B cell (primary cell): ENCODE measurements at regions not wholly inside any gene's neighbourhood (a gene's known extent, or its start where the extent isn't known, plus 50 kb on each side); places are given as distances from the start of the nearest gene placed in this dataset.
"Not testable (repeated sequence)": the region's sequence is repeated elsewhere in the genome, so short reads cannot be mapped to it uniquely, and the experiment has no call there.

Experiments
- ATAC-seq: fragments of 200-7000 bp; cut with Tn5 transposase; one replicate; pipeline ENCODE4 v1.10.0; 2021; ENCODE audit warnings: low read depth, mild to moderate bottlenecking, moderate number of reproducible peaks, moderate library complexity
- CTCF ChIA-PET: fragments of 350-600 bp; sonication (Branson Sonifier 250); formaldehyde crosslinking; loops from one replicate; lab custom pipeline; 2021; ENCODE audit warnings: antibody characterized with exemption, inconsistent platforms; lab: Charles Lee
- POLR2A ChIA-PET: fragments of 350-600 bp; sonication (Branson Sonifier 250); formaldehyde crosslinking; loops from one replicate; lab custom pipeline; 2021; ENCODE audit warnings: antibody characterized with exemption; lab: Charles Lee
- DNase-seq: peaks from one replicate; pipeline ENCODE4 v3.0.0; 2013
- H2AFZ ChIP-seq: 2 replicates; pipeline ENCODE4 v1.6.1; 2012; ENCODE audit warnings: mild to moderate bottlenecking, low read depth, low read length; ENCODE audit not compliant: insufficient read depth, poor library complexity, severe bottlenecking
- H3K27ac ChIP-seq, 2 donors: 1 replicate in 1 of 2; 2 replicates in 1 of 2; pipeline ENCODE4 v1.5.1; 2012 to 2013; ENCODE audit warnings: low read length in 2 of 2, mild to moderate bottlenecking in 2 of 2, moderate library complexity in 1 of 2
- H3K27me3 ChIP-seq, 4 experiments: fragments of 200-600 bp in 1 of 4; sonication (generic) in 1 of 4; replicated peaks in 1 of 4; 1 replicate in 2 of 4; 2 replicates in 2 of 4; pipeline versions ENCODE4 v1.6.1 to v1.7.0; 2013 to 2016; ENCODE audit warnings: low read length in 3 of 4, mild to moderate bottlenecking in 2 of 4, mixed read lengths in 1 of 4, moderate library complexity in 1 of 4; ENCODE audit not compliant: insufficient read depth in 4 of 4, control insufficient read depth in 3 of 4; ENCODE audit errors: control extremely low read depth in 1 of 4
- H3K36me3 ChIP-seq, 2 experiments: replicated peaks in 1 of 2; 1 replicate in 1 of 2; 2 replicates in 1 of 2; pipeline versions ENCODE4 v1.6.1 to v1.7.1; 2013; ENCODE audit warnings: low read length in 1 of 2; ENCODE audit not compliant: insufficient read depth in 2 of 2, control insufficient read depth in 1 of 2; ENCODE audit errors: control extremely low read depth in 1 of 2, extremely low read depth in 1 of 2
- H3K4me1 ChIP-seq, 2 donors: fragments of 200-600 bp in 1 of 2; sonication (generic) in 1 of 2; 1 replicate in 1 of 2; 2 replicates in 1 of 2; pipeline versions ENCODE4 v1.5.1 to v1.6.1; 2013 to 2017; ENCODE audit warnings: low read length in 2 of 2; ENCODE audit not compliant: control insufficient read depth in 2 of 2, insufficient read depth in 2 of 2
- H3K4me2 ChIP-seq: replicated peaks from 2 replicates; pipeline ENCODE3; 2012; ENCODE audit warnings: mild to moderate bottlenecking, low read depth, low read length; ENCODE audit not compliant: poor library complexity, severe bottlenecking
- H3K4me3 ChIP-seq, 5 experiments: fragments of 200-600 bp in 1 of 5; sonication (generic) in 1 of 5; 1 replicate in 3 of 5; 2 replicates in 2 of 5; pipeline versions ENCODE4 v1.5.1 to v1.7.0; 2011 to 2016; ENCODE audit warnings: low read length in 4 of 5, mild to moderate bottlenecking in 4 of 5, low read depth in 2 of 5, control low read depth in 1 of 5, moderate library complexity in 1 of 5; ENCODE audit not compliant: insufficient read depth in 1 of 5; ENCODE audit errors: control extremely low read depth in 1 of 5, extremely low read depth in 1 of 5
- H3K79me2 ChIP-seq: fragments of 200-600 bp; sonication (generic); one replicate; pipeline ENCODE4 v1.6.0; 2016; ENCODE audit warnings: low read length; ENCODE audit not compliant: control insufficient read depth, insufficient read depth
- H3K9ac ChIP-seq: fragments of 200-600 bp; sonication (generic); 2 replicates; pipeline ENCODE4 v1.6.1; 2017; ENCODE audit warnings: mild to moderate bottlenecking, low read length, moderate library complexity
- H3K9me3 ChIP-seq, 3 donors: one replicate each; pipeline versions ENCODE4 v1.6.1 to v1.7.1; 2013; ENCODE audit warnings: low read length in 2 of 3; ENCODE audit not compliant: control insufficient read depth in 2 of 3, insufficient read depth in 1 of 3; ENCODE audit errors: control extremely low read depth in 1 of 3
- H4K20me1 ChIP-seq: 2 replicates; pipeline ENCODE4 v1.6.0; 2012; ENCODE audit warnings: mild to moderate bottlenecking, low read length; ENCODE audit not compliant: insufficient read depth, control insufficient read depth, poor library complexity, severe bottlenecking
- H3K27ac Mint-ChIP-seq: one replicate; pipeline ENCODE4 v1.8.0; 2021; ENCODE audit warnings: mixed read lengths
- H3K27me3 Mint-ChIP-seq: one replicate; pipeline ENCODE4 v1.8.0; 2021; ENCODE audit warnings: mixed read lengths
- H3K4me1 Mint-ChIP-seq: one replicate; pipeline ENCODE4 v1.8.0; 2021; ENCODE audit warnings: mixed read lengths
- H3K4me3 Mint-ChIP-seq: one replicate; pipeline ENCODE4 v1.8.0; 2021; ENCODE audit warnings: mixed read lengths
- H3K9me3 Mint-ChIP-seq: one replicate; pipeline ENCODE4 v1.8.0; 2022; ENCODE audit warnings: mixed read lengths; ENCODE audit not compliant: insufficient read depth
- EZH2 ChIP-seq: IDR thresholded peaks from 2 replicates; pipeline ENCODE4 v1.6.1; 2012; ENCODE audit warnings: borderline replicate concordance, low read depth, mild to moderate bottlenecking, moderate library complexity, low read length; ENCODE audit not compliant: insufficient read depth, poor library complexity, severe bottlenecking
- WGBS: methylation state at CpG from one replicate; pipeline ENCODE4 v1.1.5; 2013; ENCODE audit warnings: missing lambda C conversion rate; ENCODE audit not compliant: insufficient coverage; 5-methylcytosine and 5-hydroxymethylcytosine counted together
- intact Hi-C: fragments of 100-400 bp; cut with micrococcal nuclease; formaldehyde crosslinking; loops from one replicate; pipeline ENCODE4 v1.10.0; 2022
- TF ChIP-seq, protein P1 (sequence below): fragments of 200-600 bp; IDR thresholded peaks from one replicate; pipeline ENCODE4 v1.8.0; 2022; ENCODE audit warnings: antibody characterized with exemption, mild to moderate bottlenecking

GRCh38 chr5:27125856-27126255 lies 87.5 kb upstream of the CDH9 start:
- CTCF ChIA-PET: no interaction called here
- no peaks in the 10 kb centered on the region for H3K27me3 ChIP-seq
- H3K4me1 Mint-ChIP-seq: no peaks in the 10 kb centered on the region
- no peak overlapping the region for H3K4me3 Mint-ChIP-seq
- no peak overlapping the region for H3K4me3 ChIP-seq
- WGBS: 100% methylated on average over 2 of the region's 2 CpGs
- H3K36me3 ChIP-seq: no peaks in the 10 kb centered on the region
- peaks cover 0 to 6% (median 0%) of the 10 kb centered on the region in 3 donors for H3K9me3 ChIP-seq
- no peak overlapping the region for H3K4me2 ChIP-seq
- H2AFZ ChIP-seq: no peak overlapping the region
- no peak overlapping the region for H3K27ac ChIP-seq
- TF ChIP-seq EZH2: no peak
- TF ChIP-seq, protein P1, sequence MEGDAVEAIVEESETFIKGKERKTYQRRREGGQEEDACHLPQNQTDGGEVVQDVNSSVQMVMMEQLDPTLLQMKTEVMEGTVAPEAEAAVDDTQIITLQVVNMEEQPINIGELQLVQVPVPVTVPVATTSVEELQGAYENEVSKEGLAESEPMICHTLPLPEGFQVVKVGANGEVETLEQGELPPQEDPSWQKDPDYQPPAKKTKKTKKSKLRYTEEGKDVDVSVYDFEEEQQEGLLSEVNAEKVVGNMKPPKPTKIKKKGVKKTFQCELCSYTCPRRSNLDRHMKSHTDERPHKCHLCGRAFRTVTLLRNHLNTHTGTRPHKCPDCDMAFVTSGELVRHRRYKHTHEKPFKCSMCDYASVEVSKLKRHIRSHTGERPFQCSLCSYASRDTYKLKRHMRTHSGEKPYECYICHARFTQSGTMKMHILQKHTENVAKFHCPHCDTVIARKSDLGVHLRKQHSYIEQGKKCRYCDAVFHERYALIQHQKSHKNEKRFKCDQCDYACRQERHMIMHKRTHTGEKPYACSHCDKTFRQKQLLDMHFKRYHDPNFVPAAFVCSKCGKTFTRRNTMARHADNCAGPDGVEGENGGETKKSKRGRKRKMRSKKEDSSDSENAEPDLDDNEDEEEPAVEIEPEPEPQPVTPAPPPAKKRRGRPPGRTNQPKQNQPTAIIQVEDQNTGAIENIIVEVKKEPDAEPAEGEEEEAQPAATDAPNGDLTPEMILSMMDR: no peak
- no peaks in the 10 kb centered on the region for H3K79me2 ChIP-seq
- H3K9me3 Mint-ChIP-seq: no peaks in the 10 kb centered on the region
- H3K9ac ChIP-seq: no peak overlapping the region
- no peaks in the 10 kb centered on the region for H4K20me1 ChIP-seq
- DNase-seq: no peak
- POLR2A ChIA-PET: no interaction called here
- intact Hi-C loops: no loop called here
- no peak overlapping the region for H3K27ac Mint-ChIP-seq
- no peak for ATAC-seq
- no peaks in the 10 kb centered on the region for H3K4me1 ChIP-seq
- no peaks in the 10 kb centered on the region for H3K27me3 Mint-ChIP-seq

DNA sequence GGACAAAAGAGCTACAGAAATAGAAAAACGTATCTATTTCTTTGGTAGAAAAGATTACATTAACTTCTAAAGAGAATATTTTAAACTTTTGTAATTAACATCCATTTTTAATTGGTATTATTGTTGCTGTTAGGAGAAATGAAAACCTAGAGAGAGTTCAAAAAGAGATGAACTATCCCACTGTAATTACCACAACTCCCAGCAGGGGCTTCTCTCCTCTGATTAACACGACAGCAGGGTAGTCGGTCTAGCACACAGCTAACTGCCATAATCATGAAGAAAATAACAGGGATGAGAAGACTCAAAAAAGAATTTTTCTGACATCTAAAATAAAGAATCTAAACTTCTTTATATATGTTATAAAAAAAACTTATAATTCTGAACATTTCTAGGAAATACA lies 86.2 kb upstream of the CDH9 start:
- Histone ChIP-seq H4K20me1 (no peaks in the 10 kb centered on the region), H3K27ac (no peak overlapping the region), H3K79me2 (no peaks in the 10 kb centered on the region), H3K4me3 (no peak overlapping the region), H3K4me1 (no peaks in the 10 kb centered on the region), H3K9me3 (peaks cover 0 to 13% (median 0%) of the 10 kb centered on the region in 3 donors), H3K4me2 (no peak overlapping the region), H3K27me3 (no peaks in the 10 kb centered on the region), H3K36me3 (no peaks in the 10 kb centered on the region), H2AFZ (no peak overlapping the region), H3K9ac (no peak overlapping the region)
- ChIA-PET POLR2A (no interaction called here), CTCF (no interaction called here)
- H3K4me3 Mint-ChIP-seq: no peak overlapping the region
- H3K4me1 Mint-ChIP-seq: no peaks in the 10 kb centered on the region
- no peaks in the 10 kb centered on the region for H3K9me3 Mint-ChIP-seq
- no CpG with 5 or more reads among the region's 3 CpGs for WGBS
- no peaks in the 10 kb centered on the region for H3K27me3 Mint-ChIP-seq
- ATAC-seq (no peak), DNase-seq (no peak)
- TF ChIP-seq EZH2: no peak
- TF ChIP-seq, protein P1: no peak
- no peak overlapping the region for H3K27ac Mint-ChIP-seq
- intact Hi-C loops: no loop called here

DNA sequence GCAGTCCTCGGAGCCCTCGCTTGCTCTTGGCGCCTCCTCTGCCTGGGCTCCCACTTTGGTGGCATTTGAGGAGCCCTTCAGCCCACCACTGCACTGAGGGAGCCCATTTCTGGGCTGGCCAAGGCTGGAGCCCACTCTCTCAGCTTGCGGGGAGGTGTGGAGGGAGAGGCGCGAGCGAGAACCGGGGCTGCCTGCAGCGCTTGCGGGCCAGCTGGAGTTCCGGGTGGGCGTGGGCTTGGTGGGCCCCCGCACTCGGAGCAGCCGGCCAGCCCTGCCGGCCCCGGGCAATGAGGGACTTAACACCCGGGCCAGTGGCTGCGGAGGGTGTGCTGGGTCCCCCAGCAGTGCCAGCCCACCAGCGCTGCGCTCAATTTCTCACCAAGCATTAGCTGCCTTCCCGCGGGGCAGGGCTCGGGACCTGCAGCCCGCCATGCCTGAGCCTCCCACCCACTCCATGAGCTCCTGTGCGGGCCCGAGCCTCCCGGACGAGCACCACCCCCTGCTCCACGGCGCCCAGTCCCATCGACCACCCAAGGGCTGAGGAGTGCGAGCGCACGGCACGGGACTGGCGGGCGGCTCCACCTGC lies 81.4 kb upstream of the CDH9 start:
- H2AFZ ChIP-seq, H4K20me1 ChIP-seq, H3K4me3 ChIP-seq, H3K9me3 Mint-ChIP-seq, H3K36me3 ChIP-seq, DNase-seq, CTCF ChIA-PET, H3K27me3 ChIP-seq, intact Hi-C loops, H3K9ac ChIP-seq, H3K4me3 Mint-ChIP-seq, H3K79me2 ChIP-seq, H3K4me2 ChIP-seq, H3K4me1 ChIP-seq, H3K27ac Mint-ChIP-seq, POLR2A ChIA-PET, H3K27me3 Mint-ChIP-seq, H3K4me1 Mint-ChIP-seq, ATAC-seq, H3K27ac ChIP-seq: not testable (repeated sequence)
- H3K9me3 ChIP-seq: peaks cover 0 to 16% (median 0%) of the 10 kb centered on the region in 3 donors
- 100% methylated on average over 21 of the region's 38 CpGs for WGBS
